H1 (cell line): ENCODE measurements at regions not wholly inside any gene's neighbourhood (a gene's known extent, or its start where the extent isn't known, plus 50 kb on each side); places are given as distances from the start of the nearest gene placed in this dataset.
A peak's percentile ranks its signal among the peaks of the same experiment; 100 is the strongest.

Source experiments
- CTCF ChIA-PET: fragments of 300-600 bp; sonication (Branson Sonifier 250); formaldehyde crosslinking; loops from one replicate; lab custom pipeline; 2021; ENCODE audit not compliant: partially characterized antibody; lab: Charles Lee
- POLR2A ChIA-PET: fragments of 300-600 bp; sonication (Branson Sonifier 250); formaldehyde crosslinking; loops from one replicate; lab custom pipeline; 2021; ENCODE audit warnings: inconsistent platforms; ENCODE audit not compliant: partially characterized antibody; lab: Charles Lee
- DNase-seq, 2 experiments: peaks; one replicate each; pipeline versions ENCODE4 v3.0.0 to v3.0.0-alpha.2; 2010 to 2022; ENCODE audit warnings: low spot score in 2 of 2, low read depth in 1 of 2, mixed read lengths in 1 of 2
- FAIRE-seq: peaks from 2 replicates; lab custom pipeline; 2011; peaks lifted over from hg19 to GRCh38; lab: Jason Lieb, UNC
- H2AFZ ChIP-seq: 2 replicates; pipeline ENCODE4 v1.8.1; 2012; ENCODE audit warnings: low read length, inconsistent platforms
- H2AK5ac ChIP-seq: 2 replicates; pipeline ENCODE4 v1.6.1; 2013; ENCODE audit warnings: low read depth, low read length
- H2BK120ac ChIP-seq: replicated peaks from 2 replicates; pipeline ENCODE3; 2013; ENCODE audit warnings: low read depth, low read length, inconsistent platforms
- H2BK12ac ChIP-seq: 2 replicates; pipeline ENCODE4 v1.6.1; 2013; ENCODE audit warnings: low read depth, low read length
- H2BK15ac ChIP-seq: 2 replicates; pipeline ENCODE4 v1.6.1; 2013; ENCODE audit warnings: low read length
- H2BK20ac ChIP-seq: 2 replicates; pipeline ENCODE4 v1.6.1; 2013; ENCODE audit warnings: low read length
- H2BK5ac ChIP-seq: 2 replicates; pipeline ENCODE4 v1.6.1; 2013; ENCODE audit warnings: low read depth, low read length
- H3K14ac ChIP-seq: 2 replicates; pipeline ENCODE4 v1.6.1; 2013; ENCODE audit warnings: inconsistent platforms; ENCODE audit not compliant: insufficient read length
- H3K18ac ChIP-seq: 2 replicates; pipeline ENCODE4 v1.6.1; 2013; ENCODE audit warnings: low read length; ENCODE audit errors: extremely low read depth
- H3K23ac ChIP-seq: 2 replicates; pipeline ENCODE4 v1.6.1; 2013; ENCODE audit warnings: inconsistent platforms; ENCODE audit not compliant: insufficient read length
- H3K23me2 ChIP-seq: 2 replicates; pipeline ENCODE4 v1.6.1; 2013; ENCODE audit warnings: low read depth, low read length
- H3K27ac ChIP-seq: 2 replicates; pipeline ENCODE4 v1.6.1; 2011; ENCODE audit warnings: low read depth, low read length, inconsistent platforms
- H3K27me3 ChIP-seq, 4 experiments: replicated peaks in 1 of 4; 1 replicate in 1 of 4; 2 replicates in 3 of 4; pipeline versions ENCODE4 v1.6.1 to v1.8.1; 2011 to 2013; ENCODE audit warnings: low read length in 3 of 4, mild to moderate bottlenecking in 3 of 4, inconsistent platforms in 2 of 4, mixed read lengths in 2 of 4, moderate library complexity in 1 of 4; ENCODE audit not compliant: control insufficient read depth in 3 of 4, insufficient read depth in 3 of 4; ENCODE audit errors: extremely low read depth in 1 of 4
- H3K36me3 ChIP-seq, 4 experiments: 2 replicates each; pipeline versions ENCODE4 v1.6.1 to v1.8.1; 2011 to 2013; ENCODE audit warnings: mild to moderate bottlenecking in 4 of 4, low read length in 3 of 4, moderate library complexity in 2 of 4, control low read depth in 1 of 4, inconsistent platforms in 1 of 4; ENCODE audit not compliant: insufficient read depth in 4 of 4, control insufficient read depth in 2 of 4
- H3K4ac ChIP-seq: replicated peaks from 2 replicates; pipeline ENCODE3; 2013; ENCODE audit warnings: low read length, low read depth, mixed read lengths, inconsistent platforms; ENCODE audit not compliant: insufficient read length
- H3K4me1 ChIP-seq, 4 experiments: replicated peaks in 1 of 4; 1 replicate in 1 of 4; 2 replicates in 3 of 4; pipeline versions ENCODE4 v1.6.1 to v1.8.1; 2011 to 2013; ENCODE audit warnings: low read length in 3 of 4, inconsistent platforms in 2 of 4, mixed read lengths in 1 of 4; ENCODE audit not compliant: insufficient read depth in 4 of 4, control insufficient read depth in 3 of 4
- H3K4me2 ChIP-seq, 2 experiments: 2 replicates each; pipeline versions ENCODE4 v1.6.1 to v1.8.1; 2011 to 2013; ENCODE audit warnings: low read depth in 2 of 2, low read length in 2 of 2, control low read depth in 1 of 2, inconsistent platforms in 1 of 2, mild to moderate bottlenecking in 1 of 2; ENCODE audit not compliant: insufficient read depth in 1 of 2
- H3K4me3 ChIP-seq, 4 experiments: fragments of 200-600, 300-600 bp in 1 of 4; sonication (generic), shearing (Covaris generic), sonication (Bioruptor Twin) in 1 of 4; 2 replicates each; pipeline versions ENCODE4 v1.5.1 to v1.8.1; 2011 to 2016; ENCODE audit warnings: low read length in 4 of 4, low read depth in 3 of 4, control low read depth in 2 of 4, inconsistent platforms in 2 of 4, mild to moderate bottlenecking in 2 of 4, mixed read lengths in 1 of 4, moderate library complexity in 1 of 4; ENCODE audit not compliant: insufficient read depth in 2 of 4; ENCODE audit errors: extremely low read depth in 1 of 4
- H3K56ac ChIP-seq: replicated peaks from 2 replicates; pipeline ENCODE3; 2013; ENCODE audit warnings: low read depth, mild to moderate bottlenecking, mixed read lengths, low read length, inconsistent platforms; ENCODE audit not compliant: insufficient read length
- H3K79me1 ChIP-seq: 2 replicates; pipeline ENCODE4 v1.6.1; 2013; ENCODE audit warnings: low read depth, low read length, control low read depth
- H3K79me2 ChIP-seq, 2 experiments: 2 replicates each; pipeline versions ENCODE4 v1.6.1 to v1.8.1; 2012 to 2013; ENCODE audit warnings: low read length in 2 of 2, mild to moderate bottlenecking in 2 of 2, inconsistent platforms in 1 of 2; ENCODE audit not compliant: insufficient read depth in 2 of 2, control insufficient read depth in 1 of 2
- H3K9ac ChIP-seq, 4 experiments: replicated peaks in 1 of 4; 1 replicate in 1 of 4; 2 replicates in 3 of 4; pipeline versions ENCODE4 v1.6.1 to v1.8.1; 2011 to 2013; ENCODE audit warnings: low read depth in 3 of 4, low read length in 3 of 4, control low read depth in 2 of 4, mild to moderate bottlenecking in 2 of 4, moderate library complexity in 2 of 4, inconsistent platforms in 1 of 4; ENCODE audit errors: extremely low read depth in 1 of 4
- H3K9me3 ChIP-seq, 2 experiments: 2 replicates each; pipeline versions ENCODE4 v1.6.1 to v1.8.1; 2012 to 2013; ENCODE audit warnings: mild to moderate bottlenecking in 2 of 2, moderate library complexity in 2 of 2, control low read depth in 1 of 2, inconsistent platforms in 1 of 2, low read depth in 1 of 2, low read length in 1 of 2, mixed read lengths in 1 of 2; ENCODE audit not compliant: insufficient read depth in 2 of 2
- H4K20me1 ChIP-seq, 2 experiments: replicated peaks in 1 of 2; 2 replicates each; pipeline versions ENCODE3 to v1.8.1; 2011 to 2013; ENCODE audit warnings: inconsistent platforms in 2 of 2, low read length in 2 of 2, mild to moderate bottlenecking in 1 of 2; ENCODE audit not compliant: insufficient read depth in 2 of 2, control insufficient read depth in 1 of 2
- H4K5ac ChIP-seq: 2 replicates; pipeline ENCODE4 v1.6.1; 2013; ENCODE audit warnings: low read length, low read depth, mixed read lengths, inconsistent platforms; ENCODE audit not compliant: insufficient read length
- H4K8ac ChIP-seq: 2 replicates; pipeline ENCODE4 v1.8.0; 2013; ENCODE audit warnings: mild to moderate bottlenecking, moderate library complexity, low read length, inconsistent platforms; ENCODE audit not compliant: insufficient read depth; ENCODE audit errors: extremely low read depth
- H4K91ac ChIP-seq: replicated peaks from 2 replicates; pipeline ENCODE3; 2013; ENCODE audit warnings: low read length, mixed read lengths, inconsistent platforms; ENCODE audit not compliant: insufficient read length
- ASH2L ChIP-seq: fragments of 200-600, 300-600 bp; sonication (generic); IDR thresholded peaks from one replicate; pipeline ENCODE4 v1.7.1; 2017; ENCODE audit warnings: low read length
- KDM5A ChIP-seq: fragments of 200-600 bp; IDR thresholded peaks from 2 replicates; pipeline ENCODE4 v1.7.1; 2012; ENCODE audit warnings: mild to moderate bottlenecking, low read length, inconsistent platforms, mixed read lengths
- RAD21 ChIP-seq, 2 experiments: IDR thresholded peaks in 1 of 2; conservative IDR thresholded peaks in 1 of 2; 2 replicates each; pipeline ENCODE4 v1.6.1; 2011; ENCODE audit warnings: low read depth in 2 of 2, low read length in 2 of 2, improper control_type of control experiment in 1 of 2, inconsistent platforms in 1 of 2, mild to moderate bottlenecking in 1 of 2, moderate library complexity in 1 of 2
- SIRT6 ChIP-seq: IDR thresholded peaks from one replicate; pipeline ENCODE4 v1.7.1; 2012; ENCODE audit warnings: low read length, inconsistent platforms
- SUZ12 ChIP-seq: fragments of 200-600 bp; sonication (generic); IDR thresholded peaks from 2 replicates; pipeline ENCODE4 v1.6.1; 2012; ENCODE audit warnings: mild to moderate bottlenecking, inconsistent platforms, low read length, moderate library complexity, mixed read lengths
- WGBS, 2 experiments: shearing (Covaris generic) in 1 of 2; methylation state at CpG; one replicate each; pipeline versions ENCODE4 v1.1.6 to v1.1.7; 2013 to 2015; ENCODE audit warnings: low lambda C conversion rate in 2 of 2, mixed read lengths in 2 of 2, inconsistent platforms in 1 of 2, low coverage in 1 of 2, missing lambda C conversion rate in 1 of 2; ENCODE audit not compliant: insufficient replicate concordance in 2 of 2, insufficient coverage in 1 of 2, insufficient read length in 1 of 2; ENCODE audit errors: extremely low coverage in 1 of 2, missing lambda C conversion rate in 1 of 2; 5-methylcytosine and 5-hydroxymethylcytosine counted together

DNA sequence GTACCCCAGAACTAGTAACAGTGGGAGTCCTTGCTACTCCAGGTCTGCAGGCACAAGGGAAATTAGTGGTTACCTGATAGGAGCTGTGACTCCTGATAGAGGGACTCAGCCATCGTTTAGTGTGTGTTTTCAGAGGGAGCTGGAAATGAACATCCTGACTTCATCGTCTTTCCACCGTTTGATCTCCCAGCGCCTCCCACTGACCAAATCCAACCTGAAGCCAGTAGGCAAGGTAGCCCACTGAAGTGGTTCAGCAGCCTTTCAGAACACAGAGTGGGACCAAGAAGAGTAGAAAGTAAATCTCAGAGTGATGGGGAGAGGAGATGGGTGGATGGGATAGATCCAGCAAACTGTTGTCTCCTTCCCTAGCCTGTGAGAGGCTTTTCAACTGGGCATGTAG is 385.9 kb downstream of the INSC start:
- no peak for FAIRE-seq
- H2AFZ ChIP-seq = peak overlapping the region; percentile 5; the same call in 1 of the 2 replicates
- no peak for DNase-seq

More for the DNA sequence above, 385.9 kb downstream of the INSC start:
- Histone ChIP-seq H3K79me2 (no peaks in the 10 kb centered on the region), H3K4me3 (no peak overlapping the region), H3K56ac (no peak overlapping the region), H2BK12ac (no peak overlapping the region), H3K4me1 (peaks cover 0 to 4% (median 3%) of the 10 kb centered on the region in 4 experiments; a peak in 3 of 7 replicates), H2BK15ac (no peak overlapping the region), H4K5ac (no peak overlapping the region), H3K36me3 (no peaks in the 10 kb centered on the region), H2AK5ac (no peak overlapping the region), H4K8ac (no peak overlapping the region), H3K14ac (no peak overlapping the region), H4K20me1 (no peaks in the 10 kb centered on the region), H3K27me3 (no peaks in the 10 kb centered on the region), H4K91ac (no peak overlapping the region), H3K18ac (no peak overlapping the region), H3K4me2 (no peak overlapping the region), H3K79me1 (no peaks in the 10 kb centered on the region), H2BK120ac (no peak overlapping the region), H3K9ac (no peak overlapping the region), H3K23ac (no peak overlapping the region), H3K23me2 (no peaks in the 10 kb centered on the region), H2BK5ac (no peak overlapping the region), H2BK20ac (no peak overlapping the region), H3K9me3 (no peaks in the 10 kb centered on the region), H3K27ac (no peak overlapping the region), H3K4ac (no peak overlapping the region)
- POLR2A ChIA-PET = no interaction called here
- CTCF ChIA-PET = interaction anchor here (0.6 to 1.1 kb wide), 4 partner anchors 129 to 679 kb away, joined by 3 to 4 read pairs (median 3); no protein-coding TSS in a partner anchor
- TF ChIP-seq SUZ12 = no peak
- TF ChIP-seq SIRT6 = no peak
- peak; percentile 30 to 47; a peak in 3 of 4 replicates for TF ChIP-seq RAD21 (IDR thresholded peaks at IDR 0.05 in 1 of 2, conservative IDR thresholded peaks at IDR 0.05 in 1 of 2; ENCODE audit: low read depth in 2 of 2, low read length in 2 of 2)
- TF ChIP-seq ASH2L = no peak
- TF ChIP-seq KDM5A = no peak
- 90% methylated on average over 4 of the region's 4 CpGs; no CpG with 5 or more reads in 1 of the 2 experiments for WGBS, 2 experiments
